GM23338 (cell line): ENCODE measurements at regions not wholly inside any gene's neighbourhood (a gene's known extent, or its start where the extent isn't known, plus 50 kb on each side); places are given as distances from the start of the nearest gene placed in this dataset.

Experiments used
- ATAC-seq: fragments of 200-7000 bp; cut with Tn5 transposase; 3 replicates; pipeline ENCODE4 v1.9.1; 2020
- DNase-seq: peaks from one replicate; pipeline ENCODE4 v3.0.0-alpha.2; 2015; ENCODE audit warnings: low spot score
- H2AFZ ChIP-seq: fragments of 200-600 bp; sonication (generic); 2 replicates; pipeline ENCODE4 v1.8.0; 2016; ENCODE audit warnings: antibody characterized with exemption, mild to moderate bottlenecking, moderate library complexity
- H3F3A ChIP-seq: fragments of 200-600 bp; sonication (generic); replicated peaks from 2 replicates; pipeline ENCODE4 v1.8.0; 2017; ENCODE audit warnings: antibody characterized with exemption, mixed run types, low read depth
- H3K27ac ChIP-seq: fragments of 200-600 bp; sonication (generic); 2 replicates; pipeline ENCODE4 v1.6.1; 2016; ENCODE audit warnings: low read depth
- H3K27me3 ChIP-seq: fragments of 200-600 bp; sonication (generic); 2 replicates; pipeline ENCODE4 v1.8.0; 2016; ENCODE audit warnings: mild to moderate bottlenecking, mixed run types, moderate library complexity; ENCODE audit not compliant: insufficient read depth
- H3K36me3 ChIP-seq: fragments of 200-600 bp; sonication (generic); 2 replicates; pipeline ENCODE4 v1.8.0; 2016; ENCODE audit warnings: mild to moderate bottlenecking; ENCODE audit not compliant: insufficient read depth
- H3K4me1 ChIP-seq: fragments of 200-600 bp; sonication (generic); 2 replicates; pipeline ENCODE4 v1.8.0; 2016; ENCODE audit warnings: mild to moderate bottlenecking, moderate library complexity; ENCODE audit not compliant: insufficient read depth
- H3K4me2 ChIP-seq: fragments of 200-600 bp; sonication (generic); 2 replicates; pipeline ENCODE4 v1.7.1; 2017; ENCODE audit warnings: mixed run types
- H3K4me3 ChIP-seq: fragments of 200-600 bp; sonication (generic); 2 replicates; pipeline ENCODE4 v1.6.1; 2016; ENCODE audit warnings: mixed run types
- H3K79me2 ChIP-seq: fragments of 200-600 bp; sonication (generic); replicated peaks from 2 replicates; pipeline ENCODE4 v1.8.0; 2017; ENCODE audit warnings: mild to moderate bottlenecking; ENCODE audit not compliant: insufficient read depth
- H3K9me2 ChIP-seq: fragments of 200-600 bp; sonication (generic); 2 replicates; pipeline ENCODE4 v1.8.0; 2017; ENCODE audit not compliant: insufficient read depth
- H4K20me1 ChIP-seq: fragments of 200-600 bp; sonication (generic); replicated peaks from 2 replicates; pipeline ENCODE4 v1.8.0; 2017; ENCODE audit warnings: mild to moderate bottlenecking; ENCODE audit not compliant: insufficient read depth
- H3K27ac Mint-ChIP-seq: 2 replicates; pipeline ENCODE4 v1.8.0; 2020; ENCODE audit warnings: inconsistent platforms, mild to moderate bottlenecking, moderate library complexity, mixed read lengths
- H3K27me3 Mint-ChIP-seq: 3 replicates; pipeline ENCODE4 v1.8.0; 2022; ENCODE audit warnings: low read depth, mild to moderate bottlenecking, moderate library complexity, mixed read lengths, inconsistent platforms; ENCODE audit not compliant: insufficient read depth, poor library complexity
- H3K36me3 Mint-ChIP-seq: 3 replicates; pipeline ENCODE4 v1.8.0; 2021; ENCODE audit warnings: low read depth, mild to moderate bottlenecking, inconsistent platforms, moderate library complexity, mixed read lengths
- H3K4me1 Mint-ChIP-seq: 3 replicates; pipeline ENCODE4 v1.8.0; 2020; ENCODE audit warnings: mild to moderate bottlenecking, inconsistent platforms, mixed read lengths
- H3K4me3 Mint-ChIP-seq: 3 replicates; pipeline ENCODE4 v1.8.0; 2021; ENCODE audit warnings: moderate library complexity, mild to moderate bottlenecking, inconsistent platforms, mixed read lengths
- H3K9me3 Mint-ChIP-seq: 3 replicates; pipeline ENCODE4 v1.8.0; 2020; ENCODE audit warnings: moderate library complexity, mild to moderate bottlenecking, inconsistent platforms, mixed read lengths
- CREB1 ChIP-seq: fragments of 250-450 bp; sonication (Bioruptor Pico); IDR thresholded peaks from 2 replicates; pipeline ENCODE4 v1.5.0; 2020; ENCODE audit warnings: low read depth, mild to moderate bottlenecking, moderate library complexity
- JUNB ChIP-seq: IDR thresholded peaks from one replicate; pipeline ENCODE4 v1.6.1; 2016; ENCODE audit warnings: antibody characterized with exemption; ENCODE audit not compliant: unreplicated experiment
- ZNF114 ChIP-seq: fragments of 250-450 bp; sonication (Bioruptor Pico); IDR thresholded peaks from 2 replicates; pipeline ENCODE4 v1.5.0; 2020; ENCODE audit warnings: mild to moderate bottlenecking, moderate library complexity
- ZNF331 ChIP-seq: fragments of 250-450 bp; sonication (Bioruptor Pico); IDR thresholded peaks from 2 replicates; pipeline ENCODE4 v1.5.0; 2020; ENCODE audit warnings: low read depth, mild to moderate bottlenecking, moderate library complexity
- ZNF462 ChIP-seq: fragments of 250-450 bp; sonication (Bioruptor Pico); IDR thresholded peaks from 2 replicates; pipeline ENCODE4 v1.5.0; 2020; ENCODE audit warnings: mild to moderate bottlenecking, moderate library complexity
- TF ChIP-seq, protein P1 (sequence below): IDR thresholded peaks from 2 replicates; pipeline ENCODE4 v1.6.1; 2016; ENCODE audit warnings: antibody characterized with exemption
- TF ChIP-seq, protein P2 (sequence below): IDR thresholded peaks from one replicate; pipeline ENCODE4 v1.6.1; 2018; ENCODE audit warnings: antibody characterized with exemption; ENCODE audit not compliant: unreplicated experiment
- TF ChIP-seq, protein P3 (sequence below), 2 experiments: fragments of 200-600 bp in 1 of 2; sonication (generic) in 1 of 2; conservative IDR thresholded peaks; 2 replicates each; pipeline versions ENCODE4 v1.5.1 to v1.6.1; 2016 to 2017; ENCODE audit warnings: antibody characterized with exemption in 2 of 2, low read depth in 2 of 2, mild to moderate bottlenecking in 2 of 2, moderate library complexity in 1 of 2

DNA sequence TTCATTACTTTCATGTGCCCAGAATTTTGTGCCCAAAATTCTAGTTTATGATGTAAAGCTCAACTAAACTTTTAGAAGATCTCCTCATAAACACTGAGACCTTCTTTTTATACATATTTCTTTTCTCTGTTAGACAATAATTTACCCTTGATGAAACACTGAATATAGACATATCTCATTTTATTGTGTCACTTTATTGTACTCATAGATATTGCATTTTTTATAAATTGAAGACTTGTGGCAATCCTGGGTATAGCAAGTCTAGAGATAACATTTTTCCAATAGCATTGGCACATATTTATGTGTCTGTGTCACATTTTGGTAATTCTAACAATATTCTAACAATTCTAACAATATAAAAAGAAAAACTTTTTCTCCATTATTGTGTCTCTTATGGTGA is 74.9 kb upstream of the POU3F2 start:
- Histone ChIP-seq H3K27ac (no peak overlapping the region), H3K4me3 (no peak overlapping the region)
- H3K36me3 Mint-ChIP-seq = no peaks in the 10 kb centered on the region

DNA sequence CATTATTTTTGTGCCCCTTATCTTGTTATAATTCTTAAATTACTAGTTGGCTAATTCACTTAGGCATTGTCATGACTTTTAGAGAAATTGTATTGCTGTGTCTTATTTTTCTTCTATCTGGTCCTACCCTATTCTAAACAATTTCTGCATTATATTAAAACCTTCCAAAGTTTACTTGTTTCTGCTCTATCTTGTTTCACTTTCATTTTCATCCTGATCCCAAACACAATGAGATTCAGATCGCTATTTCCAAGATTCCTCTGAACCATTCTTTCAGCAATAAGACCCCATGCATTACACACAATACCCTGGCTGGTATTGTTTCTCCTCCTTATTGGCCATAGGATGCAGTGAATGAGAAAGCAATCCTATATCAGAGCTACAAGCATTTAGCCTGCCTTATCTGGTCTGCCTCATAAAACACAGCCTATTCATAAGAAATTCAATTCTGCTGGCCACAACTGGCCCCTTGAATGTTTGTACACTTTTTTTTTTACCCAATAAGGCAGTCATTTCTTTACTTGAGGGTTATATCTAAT is 69.9 kb upstream of the POU3F2 start:
- peaks cover 2% of the 10 kb centered on the region; the same call in 1 of the 3 replicates for H3K4me1 Mint-ChIP-seq
- TF ChIP-seq, protein P1, sequence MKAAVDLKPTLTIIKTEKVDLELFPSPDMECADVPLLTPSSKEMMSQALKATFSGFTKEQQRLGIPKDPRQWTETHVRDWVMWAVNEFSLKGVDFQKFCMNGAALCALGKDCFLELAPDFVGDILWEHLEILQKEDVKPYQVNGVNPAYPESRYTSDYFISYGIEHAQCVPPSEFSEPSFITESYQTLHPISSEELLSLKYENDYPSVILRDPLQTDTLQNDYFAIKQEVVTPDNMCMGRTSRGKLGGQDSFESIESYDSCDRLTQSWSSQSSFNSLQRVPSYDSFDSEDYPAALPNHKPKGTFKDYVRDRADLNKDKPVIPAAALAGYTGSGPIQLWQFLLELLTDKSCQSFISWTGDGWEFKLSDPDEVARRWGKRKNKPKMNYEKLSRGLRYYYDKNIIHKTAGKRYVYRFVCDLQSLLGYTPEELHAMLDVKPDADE = no peak
- TF ChIP-seq JUNB = no peak
- TF ChIP-seq ZNF331 = no peak
- TF ChIP-seq ZNF462 (CRISPR knock-in tag) = no peak
- TF ChIP-seq, protein P2, sequence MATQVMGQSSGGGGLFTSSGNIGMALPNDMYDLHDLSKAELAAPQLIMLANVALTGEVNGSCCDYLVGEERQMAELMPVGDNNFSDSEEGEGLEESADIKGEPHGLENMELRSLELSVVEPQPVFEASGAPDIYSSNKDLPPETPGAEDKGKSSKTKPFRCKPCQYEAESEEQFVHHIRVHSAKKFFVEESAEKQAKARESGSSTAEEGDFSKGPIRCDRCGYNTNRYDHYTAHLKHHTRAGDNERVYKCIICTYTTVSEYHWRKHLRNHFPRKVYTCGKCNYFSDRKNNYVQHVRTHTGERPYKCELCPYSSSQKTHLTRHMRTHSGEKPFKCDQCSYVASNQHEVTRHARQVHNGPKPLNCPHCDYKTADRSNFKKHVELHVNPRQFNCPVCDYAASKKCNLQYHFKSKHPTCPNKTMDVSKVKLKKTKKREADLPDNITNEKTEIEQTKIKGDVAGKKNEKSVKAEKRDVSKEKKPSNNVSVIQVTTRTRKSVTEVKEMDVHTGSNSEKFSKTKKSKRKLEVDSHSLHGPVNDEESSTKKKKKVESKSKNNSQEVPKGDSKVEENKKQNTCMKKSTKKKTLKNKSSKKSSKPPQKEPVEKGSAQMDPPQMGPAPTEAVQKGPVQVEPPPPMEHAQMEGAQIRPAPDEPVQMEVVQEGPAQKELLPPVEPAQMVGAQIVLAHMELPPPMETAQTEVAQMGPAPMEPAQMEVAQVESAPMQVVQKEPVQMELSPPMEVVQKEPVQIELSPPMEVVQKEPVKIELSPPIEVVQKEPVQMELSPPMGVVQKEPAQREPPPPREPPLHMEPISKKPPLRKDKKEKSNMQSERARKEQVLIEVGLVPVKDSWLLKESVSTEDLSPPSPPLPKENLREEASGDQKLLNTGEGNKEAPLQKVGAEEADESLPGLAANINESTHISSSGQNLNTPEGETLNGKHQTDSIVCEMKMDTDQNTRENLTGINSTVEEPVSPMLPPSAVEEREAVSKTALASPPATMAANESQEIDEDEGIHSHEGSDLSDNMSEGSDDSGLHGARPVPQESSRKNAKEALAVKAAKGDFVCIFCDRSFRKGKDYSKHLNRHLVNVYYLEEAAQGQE = no peak
- TF ChIP-seq ZNF114 (CRISPR knock-in tag) = no peak

More for the DNA sequence above, 74.9 kb upstream of the POU3F2 start:
- H3K9me3 Mint-ChIP-seq = peaks cover 7% of the 10 kb centered on the region; the same call in 2 of the 3 replicates
- no peak overlapping the region for H3K4me3 Mint-ChIP-seq
- no peak overlapping the region for H2AFZ ChIP-seq
- H3K4me2 ChIP-seq = no peak overlapping the region
- H3K9me2 ChIP-seq = no peaks in the 10 kb centered on the region
- H3K4me1 Mint-ChIP-seq = peaks cover 7% of the 10 kb centered on the region
- no peak for DNase-seq
- peaks cover 4% of the 10 kb centered on the region for H3K27me3 Mint-ChIP-seq
- no peak for ATAC-seq
- no peaks in the 10 kb centered on the region for H3K4me1 ChIP-seq
- H3F3A ChIP-seq = no peaks in the 10 kb centered on the region
- TF ChIP-seq, protein P3, sequence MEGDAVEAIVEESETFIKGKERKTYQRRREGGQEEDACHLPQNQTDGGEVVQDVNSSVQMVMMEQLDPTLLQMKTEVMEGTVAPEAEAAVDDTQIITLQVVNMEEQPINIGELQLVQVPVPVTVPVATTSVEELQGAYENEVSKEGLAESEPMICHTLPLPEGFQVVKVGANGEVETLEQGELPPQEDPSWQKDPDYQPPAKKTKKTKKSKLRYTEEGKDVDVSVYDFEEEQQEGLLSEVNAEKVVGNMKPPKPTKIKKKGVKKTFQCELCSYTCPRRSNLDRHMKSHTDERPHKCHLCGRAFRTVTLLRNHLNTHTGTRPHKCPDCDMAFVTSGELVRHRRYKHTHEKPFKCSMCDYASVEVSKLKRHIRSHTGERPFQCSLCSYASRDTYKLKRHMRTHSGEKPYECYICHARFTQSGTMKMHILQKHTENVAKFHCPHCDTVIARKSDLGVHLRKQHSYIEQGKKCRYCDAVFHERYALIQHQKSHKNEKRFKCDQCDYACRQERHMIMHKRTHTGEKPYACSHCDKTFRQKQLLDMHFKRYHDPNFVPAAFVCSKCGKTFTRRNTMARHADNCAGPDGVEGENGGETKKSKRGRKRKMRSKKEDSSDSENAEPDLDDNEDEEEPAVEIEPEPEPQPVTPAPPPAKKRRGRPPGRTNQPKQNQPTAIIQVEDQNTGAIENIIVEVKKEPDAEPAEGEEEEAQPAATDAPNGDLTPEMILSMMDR (conservative IDR thresholded peaks at IDR 0.05; ENCODE audit: low read depth in 2 of 2) = 0 out of 4 replicates have a peak, but pooled peaks of 1 of the 2 experiments have one; percentile 18
- TF ChIP-seq CREB1 (CRISPR knock-in tag) = no peak
- no peaks in the 10 kb centered on the region for H3K27me3 ChIP-seq
- H3K36me3 ChIP-seq = no peaks in the 10 kb centered on the region
- no peaks in the 10 kb centered on the region for H4K20me1 ChIP-seq
- no peaks in the 10 kb centered on the region for H3K79me2 ChIP-seq
- H3K27ac Mint-ChIP-seq = no peak overlapping the region

More for the DNA sequence above, 69.9 kb upstream of the POU3F2 start:
- Histone ChIP-seq H3K9me2 (no peaks in the 10 kb centered on the region), H3K36me3 (no peaks in the 10 kb centered on the region), H3K79me2 (no peaks in the 10 kb centered on the region), H4K20me1 (no peaks in the 10 kb centered on the region), H2AFZ (no peak overlapping the region), H3K27me3 (no peaks in the 10 kb centered on the region), H3K4me2 (no peak overlapping the region), H3K27ac (no peak overlapping the region), H3F3A (no peaks in the 10 kb centered on the region), H3K4me3 (no peak overlapping the region), H3K4me1 (no peaks in the 10 kb centered on the region)
- ATAC-seq (no peak), DNase-seq (no peak)
- Mint-ChIP-seq H3K9me3 (peaks cover 7% of the 10 kb centered on the region; the same call in 2 of the 3 replicates), H3K27ac (no peak overlapping the region), H3K27me3 (peaks cover 2% of the 10 kb centered on the region), H3K4me3 (no peak overlapping the region), H3K36me3 (no peaks in the 10 kb centered on the region)
